ENCODE measurements at regions not wholly inside any gene's neighbourhood (a gene's known extent, or its start where the extent isn't known, plus 50 kb on each side); places are given as distances from the start of the nearest gene placed in this dataset.

DNA sequence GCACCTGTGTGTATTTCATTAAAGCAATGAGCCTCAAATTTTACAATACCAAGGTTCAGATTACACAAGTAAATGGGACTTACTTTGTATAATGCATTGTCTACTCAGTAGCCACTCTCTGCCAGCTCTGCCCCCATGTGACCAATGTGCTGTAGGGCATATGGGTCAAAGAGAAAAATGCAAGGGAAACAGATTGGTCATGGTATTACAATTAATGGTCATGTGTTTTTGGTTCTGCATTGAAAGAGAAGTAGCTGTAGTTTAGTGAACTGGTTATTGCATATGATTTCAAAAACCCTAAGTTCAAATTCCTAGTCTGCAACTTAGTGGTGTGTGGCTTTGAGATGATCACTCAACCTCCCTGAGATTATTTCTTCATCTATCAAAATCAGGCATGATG lies 545.4 kb downstream of the SUCLA2 start:
- no peak for DNase-seq (ENCODE audit: low spot score)

DNA sequence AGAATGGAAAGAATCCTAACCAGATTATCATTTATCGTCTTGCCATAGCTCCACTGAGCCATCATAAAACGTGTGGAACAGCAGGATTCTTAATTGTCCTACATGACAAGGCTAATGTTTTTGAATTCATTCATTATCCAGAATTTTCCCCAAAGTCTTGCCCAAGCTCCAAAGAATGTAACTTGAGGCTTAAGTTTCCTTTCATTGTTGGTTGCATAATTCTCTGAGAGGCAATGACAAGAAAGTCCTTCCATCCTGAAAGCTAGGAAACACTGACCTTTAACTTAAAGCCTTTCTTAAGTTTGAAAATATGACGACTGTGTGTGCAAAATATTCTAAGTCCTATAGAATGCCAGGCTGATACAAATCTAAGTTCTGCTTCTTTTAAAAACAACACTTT lies 546.1 kb downstream of the SUCLA2 start:
- no peak for DNase-seq (ENCODE audit: low spot score)

DNA sequence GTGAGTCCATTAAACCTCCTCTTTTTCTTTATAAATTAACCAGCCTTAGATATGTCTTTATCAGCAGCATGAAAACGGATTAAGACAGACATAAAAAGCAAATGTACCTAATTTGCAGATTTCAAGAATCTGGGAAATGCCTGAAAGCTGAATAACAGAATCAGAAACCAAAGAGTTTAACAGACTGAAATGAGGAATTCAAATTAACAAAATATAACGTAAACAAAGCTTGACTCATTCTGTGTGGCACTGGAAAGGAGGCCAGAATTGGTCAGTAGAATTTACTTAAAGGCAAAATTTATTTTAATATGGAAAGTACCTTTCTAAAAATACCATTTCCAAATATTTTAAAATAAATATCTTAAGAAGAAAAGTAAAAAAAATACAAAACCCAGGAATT lies 540.6 kb upstream of the HTR2A start:
- no peak for DNase-seq (ENCODE audit: low spot score)

DNA sequence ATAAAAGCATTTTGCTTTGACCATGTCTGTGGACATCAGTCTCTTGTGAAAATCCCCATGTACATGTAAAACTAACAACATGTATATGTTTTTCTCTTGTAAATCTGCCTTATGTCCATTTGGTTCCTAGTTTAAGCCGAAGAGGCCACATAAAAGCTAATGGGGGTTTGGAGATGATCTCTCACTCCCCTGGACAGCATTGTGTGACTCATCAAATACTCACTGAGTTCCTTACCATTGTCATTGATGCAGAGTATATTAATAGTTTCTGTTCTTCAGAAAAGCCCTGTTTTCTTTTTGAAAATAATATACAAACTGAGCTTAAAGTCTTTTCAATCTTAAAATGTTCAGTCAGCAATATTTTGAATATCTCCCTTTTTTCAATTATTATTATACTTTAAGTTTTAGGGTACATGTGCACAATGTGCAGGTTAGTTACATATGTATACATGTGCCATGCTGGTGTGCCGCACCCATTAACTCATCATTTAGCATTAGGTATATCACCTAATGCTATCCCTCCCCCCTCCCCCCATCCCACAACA lies 536.7 kb upstream of the HTR2A start:
- no peak for DNase-seq (ENCODE audit: low spot score)

DNA sequence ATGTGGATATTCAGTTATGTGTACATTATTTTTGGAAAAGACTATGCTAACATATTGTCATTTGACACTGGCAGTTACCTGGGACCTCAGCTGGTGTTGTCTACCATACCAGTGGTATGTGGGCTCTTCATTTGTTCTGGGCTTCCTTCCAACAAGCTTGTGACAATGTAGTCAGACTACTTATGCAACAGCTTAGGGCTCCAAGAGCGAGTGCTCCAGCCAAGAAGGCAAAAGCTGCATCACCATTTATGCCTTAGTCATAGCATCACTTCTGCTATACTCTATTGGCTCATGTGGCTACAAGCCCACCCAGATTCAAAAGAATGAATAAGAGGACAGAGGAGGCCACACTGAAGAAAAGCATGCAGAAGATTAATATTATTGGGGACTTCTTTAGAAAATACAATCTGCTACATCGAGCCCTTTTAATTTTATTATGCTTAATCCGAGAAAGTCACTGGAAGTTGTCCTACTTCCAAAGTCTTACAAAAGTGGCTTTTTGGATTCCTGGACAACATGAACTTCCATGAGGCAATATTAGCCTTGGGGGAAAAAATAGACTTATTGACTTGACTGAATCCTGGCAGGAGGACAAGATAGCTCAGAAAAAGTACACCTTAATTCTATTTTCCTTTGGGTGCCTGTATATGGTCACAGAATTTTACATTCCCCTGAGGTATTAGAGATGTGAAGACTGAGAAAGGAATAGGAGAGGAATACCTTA lies 529.4 kb upstream of the HTR2A start:
- DNase-seq (ENCODE audit: low spot score) = no peak

DNA sequence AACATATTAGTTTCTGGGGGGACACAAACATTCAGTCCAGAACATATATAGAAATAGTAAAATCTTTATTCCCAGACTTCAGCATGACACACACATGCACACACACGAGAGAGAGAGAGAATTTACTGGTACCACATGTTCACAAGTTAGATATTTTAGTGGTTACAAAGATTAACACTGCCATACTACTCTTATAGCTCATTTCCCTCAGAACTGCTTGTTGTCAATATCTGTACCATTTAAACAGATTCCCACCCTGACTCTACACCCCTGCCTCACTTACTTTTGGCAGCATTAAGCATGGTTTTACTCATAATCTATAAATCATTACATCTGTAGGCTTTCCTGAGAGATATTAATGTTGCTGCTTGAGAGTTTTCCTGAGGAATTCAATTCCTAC lies 524.7 kb upstream of the HTR2A start:
- DNase-seq (ENCODE audit: low spot score) = no peak

DNA sequence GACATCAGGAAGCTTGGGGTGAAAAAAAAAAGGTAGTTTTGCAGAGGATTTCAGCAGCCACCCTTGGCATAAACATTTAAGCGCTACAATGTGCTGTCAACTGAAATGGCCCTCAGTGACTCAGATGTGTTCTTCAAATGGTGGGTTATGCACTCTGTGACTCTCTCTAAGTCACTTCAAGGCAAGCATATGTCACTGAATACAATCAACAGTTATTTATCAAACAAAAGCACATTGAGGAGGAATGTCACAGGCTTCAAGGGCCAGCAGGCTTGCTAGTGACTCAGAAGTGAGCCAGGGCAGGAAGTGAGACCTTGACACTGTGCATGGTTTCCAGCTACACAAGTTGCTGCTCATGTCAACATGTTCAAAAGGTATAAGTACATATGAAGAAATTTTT lies 523.7 kb upstream of the HTR2A start:
- DNase-seq (ENCODE audit: low spot score) = no peak

DNA sequence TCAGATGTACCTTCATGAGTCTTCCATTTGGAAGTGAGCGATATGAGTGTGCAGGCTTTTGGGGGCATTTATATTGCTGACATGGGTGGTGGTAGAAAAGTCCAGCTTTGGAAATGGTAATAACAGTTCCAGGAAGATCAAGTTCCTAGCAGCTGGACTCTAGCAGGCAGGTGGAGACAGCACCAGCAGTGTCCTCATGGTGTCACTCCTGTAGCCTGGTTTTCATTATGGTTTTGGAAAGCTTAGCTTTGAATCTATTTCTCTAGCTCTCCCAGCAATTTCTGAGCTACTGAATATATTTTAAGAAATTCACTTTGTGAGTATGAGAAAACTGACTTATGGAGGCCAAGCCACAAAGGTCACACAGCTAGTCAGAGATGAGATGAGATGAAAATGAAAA lies 523.2 kb upstream of the HTR2A start:
- DNase-seq (ENCODE audit: low spot score) = no peak

DNA sequence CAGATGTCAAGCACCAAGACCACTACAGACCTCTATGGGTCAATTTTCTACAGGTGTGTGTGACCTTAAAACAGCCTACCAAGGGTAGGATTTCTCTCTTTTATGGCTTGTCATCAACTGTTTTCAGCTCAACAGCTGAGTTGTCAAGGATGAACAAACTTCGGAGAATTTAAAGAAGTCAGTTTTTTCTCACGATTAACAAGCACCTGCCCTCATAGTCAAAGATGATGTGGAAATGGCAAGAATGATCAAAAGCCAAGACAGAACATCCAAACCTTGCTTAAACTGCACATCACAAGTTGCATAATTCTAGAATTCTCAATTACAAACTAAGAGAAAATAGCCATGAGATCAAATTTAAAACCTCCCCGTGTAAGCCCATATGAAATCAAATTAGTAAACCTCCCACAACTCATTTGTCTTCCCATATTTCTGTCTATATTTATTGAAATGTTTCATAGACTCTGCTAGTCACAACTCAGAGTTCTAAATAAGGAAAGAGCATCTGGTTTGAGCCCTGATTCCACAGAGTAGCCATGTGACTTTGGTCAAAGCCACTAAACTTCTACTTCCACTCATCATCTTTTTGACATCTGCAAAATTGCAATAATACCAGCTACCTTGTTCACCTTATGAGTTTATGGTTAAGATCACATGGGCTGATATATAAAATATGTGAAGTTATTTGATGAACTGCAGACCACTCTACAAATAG lies 521.5 kb upstream of the HTR2A start:
- peak; percentile 27 for DNase-seq (ENCODE audit: low spot score)

DNA sequence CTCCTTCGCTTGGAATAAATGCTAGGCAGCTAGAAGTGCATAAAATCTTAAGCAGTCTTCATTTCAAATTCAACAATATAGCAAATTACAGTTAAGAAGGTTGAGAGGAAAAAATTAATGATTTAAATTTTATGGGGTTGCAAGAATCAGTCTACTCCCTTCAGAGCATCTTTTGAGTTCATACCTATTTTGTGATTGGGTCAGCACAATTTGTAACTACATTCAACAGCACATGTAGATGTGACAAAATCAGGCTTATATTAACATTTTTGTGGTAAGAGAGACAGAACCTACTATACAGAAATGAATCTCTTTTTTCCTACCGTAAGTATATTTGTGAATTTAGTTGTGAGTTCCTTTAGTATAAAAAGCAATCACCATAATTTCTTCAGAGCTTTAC lies 520.6 kb upstream of the HTR2A start:
- DNase-seq (ENCODE audit: low spot score) = no peak

DNA sequence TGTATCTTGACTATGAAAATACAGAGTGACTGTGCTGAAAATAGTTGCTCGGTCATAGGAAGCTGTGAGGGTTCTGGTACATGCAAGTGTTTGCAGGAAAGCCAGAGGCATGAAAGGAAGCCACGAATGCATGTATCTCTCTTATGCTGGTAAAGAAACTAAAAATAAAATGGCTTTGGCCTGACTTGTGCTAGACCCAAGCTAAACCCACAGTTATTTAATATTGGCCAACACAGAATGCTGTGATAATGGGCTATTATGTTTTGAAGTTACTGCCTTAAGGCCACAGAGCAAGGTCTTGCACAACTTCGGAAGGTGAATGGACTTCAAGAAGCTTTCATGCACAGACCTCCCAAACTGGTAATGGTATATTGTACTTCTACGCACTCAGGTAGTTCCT lies 518.2 kb upstream of the HTR2A start:
- no peak for DNase-seq (ENCODE audit: low spot score)

DNA sequence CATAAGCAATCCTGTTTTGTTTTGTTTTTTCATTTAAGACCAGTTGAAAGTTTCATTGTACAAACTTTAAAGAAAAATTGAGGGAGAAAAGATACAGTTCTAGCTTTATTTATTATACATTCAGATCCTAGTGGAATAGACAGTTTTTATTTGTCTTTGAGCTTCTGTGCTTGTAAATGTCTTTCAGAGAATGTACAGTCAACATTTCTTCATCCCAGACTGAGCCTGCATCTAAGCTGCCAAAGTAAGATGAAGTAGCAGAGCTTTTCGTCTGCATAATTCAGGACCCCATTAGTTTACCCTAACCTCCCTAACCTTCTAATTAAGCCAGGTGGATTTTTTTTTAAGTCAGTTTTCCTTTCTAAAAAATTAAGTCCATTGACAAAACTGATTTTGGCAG lies 516.7 kb upstream of the HTR2A start:
- no peak for DNase-seq (ENCODE audit: low spot score)

DNA sequence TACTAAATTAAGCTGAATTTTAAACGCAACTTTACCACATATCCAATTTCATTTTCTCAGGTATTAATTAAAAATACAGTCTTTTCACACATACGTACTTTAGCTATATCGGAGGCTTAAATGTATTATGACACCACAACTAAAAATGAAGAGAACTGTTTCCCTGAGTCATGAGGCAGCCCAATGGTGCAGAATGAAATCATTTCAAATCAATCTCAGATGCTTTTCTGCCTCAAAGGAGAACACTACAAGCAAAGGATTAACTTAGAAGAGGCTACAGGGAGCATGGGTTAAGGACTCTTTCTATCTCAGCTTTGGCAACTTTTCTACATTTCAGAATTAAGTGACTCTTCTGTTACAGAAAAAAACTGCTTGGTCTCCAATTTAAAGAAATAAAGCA lies 516.3 kb upstream of the HTR2A start:
- no peak for DNase-seq (ENCODE audit: low spot score)

DNA sequence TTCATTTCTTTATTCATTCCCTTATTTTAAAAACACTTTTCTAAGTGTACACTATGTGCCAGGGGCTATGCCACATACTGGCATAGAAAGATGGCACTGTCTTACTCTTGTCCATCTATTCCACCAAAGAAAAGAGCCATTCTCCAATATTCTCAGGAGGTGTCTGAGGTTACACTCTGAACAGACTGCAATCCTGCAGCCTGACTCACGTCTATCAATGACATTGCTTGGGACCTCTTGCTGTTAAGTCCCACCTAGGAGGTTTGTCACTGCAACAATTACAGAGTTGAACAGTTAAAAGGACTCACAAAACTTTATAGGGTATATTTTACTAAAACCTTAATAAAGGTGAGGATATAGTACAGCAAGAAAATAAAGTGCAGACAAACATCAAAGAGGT lies 512.9 kb upstream of the HTR2A start:
- no peak for DNase-seq (ENCODE audit: low spot score)

DNA sequence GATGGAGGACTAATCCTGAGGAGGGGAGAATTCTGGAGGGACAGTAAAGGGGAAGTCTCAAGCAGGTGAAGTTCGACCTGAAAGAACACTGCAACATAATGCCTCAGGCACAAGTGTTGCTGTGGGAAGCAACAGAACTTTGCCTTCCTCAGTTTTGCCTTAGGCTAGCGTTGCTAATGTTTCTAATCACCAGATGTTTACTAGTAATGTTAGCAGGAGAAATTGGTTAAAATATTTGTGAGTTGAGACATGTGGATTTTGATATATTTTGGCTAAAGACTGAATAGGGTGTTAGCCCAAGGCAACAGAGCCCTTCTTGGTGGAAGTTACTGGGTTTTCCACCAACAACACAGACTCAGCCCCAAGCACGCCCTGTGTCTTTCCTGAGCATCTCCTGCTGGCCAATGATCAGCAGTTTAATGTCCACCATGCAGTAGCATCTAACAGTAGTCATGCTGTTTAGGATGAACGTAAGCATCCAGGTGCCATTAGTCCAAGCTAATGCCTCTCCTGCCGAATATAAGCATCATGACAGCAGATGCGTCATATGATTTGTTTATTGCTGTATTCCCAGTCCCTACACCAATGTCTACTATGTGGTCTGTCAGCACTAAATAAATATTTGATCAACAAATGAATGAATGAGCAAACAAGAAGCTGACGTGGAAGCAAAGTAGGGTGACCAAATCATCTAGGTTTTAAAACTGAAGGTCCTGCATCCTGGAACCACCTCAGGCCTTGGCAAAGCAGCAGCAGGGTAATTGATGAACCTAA lies 511.9 kb upstream of the HTR2A start:
- no peak for DNase-seq (ENCODE audit: low spot score)

DNA sequence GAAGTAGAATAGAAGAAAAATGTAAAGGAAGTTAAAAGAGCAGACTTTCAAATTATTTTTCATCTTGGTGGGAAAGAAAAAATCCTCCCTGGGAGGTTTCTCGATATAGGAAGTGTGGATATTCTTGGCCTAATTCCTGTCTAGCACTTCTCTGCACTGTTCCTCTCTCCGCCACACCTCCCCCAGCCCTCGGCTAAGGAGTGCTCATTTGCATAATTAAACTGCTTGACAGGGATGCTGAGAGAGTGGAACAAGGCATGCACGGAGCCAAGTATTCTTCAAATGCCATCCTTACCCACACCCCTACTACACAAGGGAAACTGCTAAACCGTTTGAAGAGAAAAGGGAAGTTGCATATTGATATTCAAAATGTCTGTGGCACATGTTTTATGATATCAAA lies 511.0 kb upstream of the HTR2A start:
- DNase-seq (ENCODE audit: low spot score) = no peak

DNA sequence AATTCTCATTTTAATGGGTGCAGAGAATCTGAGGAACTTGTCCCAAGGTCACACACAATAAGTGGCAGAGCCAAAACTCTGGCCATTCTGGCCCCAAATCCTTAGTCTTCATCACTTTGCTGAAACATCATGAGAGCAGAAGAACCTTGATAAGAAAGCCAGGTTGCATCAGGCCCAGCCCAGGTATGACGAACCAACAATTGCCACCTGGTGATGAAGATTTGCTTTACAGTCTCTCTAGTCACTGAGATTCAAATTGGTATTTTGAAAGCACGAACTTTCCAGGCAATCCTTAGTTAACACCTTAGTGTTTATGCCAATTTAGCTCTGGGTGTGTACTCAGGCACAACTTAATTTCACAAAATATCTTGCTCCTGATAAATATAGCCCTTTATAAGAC lies 502.7 kb upstream of the HTR2A start:
- DNase-seq (ENCODE audit: low spot score) = no peak

DNA sequence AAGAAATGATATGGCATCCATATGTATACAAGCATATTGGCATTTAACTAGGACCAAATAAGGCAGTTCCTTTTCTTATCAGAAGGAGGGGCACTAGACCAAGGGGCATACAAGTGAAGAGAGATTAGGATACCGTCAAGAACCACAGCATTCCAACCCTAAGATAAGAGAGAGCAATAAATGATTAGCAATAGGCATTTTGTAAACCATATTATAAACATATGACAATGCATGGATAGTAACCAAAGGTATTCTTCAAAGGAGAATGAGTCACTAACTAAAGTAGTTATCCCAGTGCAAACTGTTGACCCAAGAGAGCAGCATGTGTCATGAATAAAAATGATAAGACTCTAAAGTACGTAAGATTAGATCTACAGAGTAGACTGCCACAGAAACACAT lies 500.9 kb upstream of the HTR2A start:
- DNase-seq (ENCODE audit: low spot score) = no peak

DNA sequence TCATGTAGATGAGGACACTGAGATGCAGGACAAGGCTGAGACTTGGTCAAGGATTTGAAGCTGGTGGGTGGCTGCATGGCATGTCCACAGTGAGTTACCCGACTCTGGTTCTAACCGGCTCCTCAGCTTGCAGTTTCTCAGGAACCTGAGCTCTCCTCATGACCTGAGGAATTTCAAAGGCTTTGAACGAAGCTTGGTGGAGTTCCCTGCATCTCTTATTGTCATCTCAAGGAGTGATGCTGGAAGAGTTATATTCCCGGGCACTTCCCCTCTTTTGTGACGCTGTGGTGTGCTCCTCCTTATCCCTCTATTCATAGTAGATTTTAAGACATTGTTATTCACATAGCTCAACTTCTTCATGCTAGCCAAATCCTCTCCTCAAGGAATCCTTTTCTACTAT lies 500.1 kb upstream of the HTR2A start:
- no peak for DNase-seq (ENCODE audit: low spot score)

DNA sequence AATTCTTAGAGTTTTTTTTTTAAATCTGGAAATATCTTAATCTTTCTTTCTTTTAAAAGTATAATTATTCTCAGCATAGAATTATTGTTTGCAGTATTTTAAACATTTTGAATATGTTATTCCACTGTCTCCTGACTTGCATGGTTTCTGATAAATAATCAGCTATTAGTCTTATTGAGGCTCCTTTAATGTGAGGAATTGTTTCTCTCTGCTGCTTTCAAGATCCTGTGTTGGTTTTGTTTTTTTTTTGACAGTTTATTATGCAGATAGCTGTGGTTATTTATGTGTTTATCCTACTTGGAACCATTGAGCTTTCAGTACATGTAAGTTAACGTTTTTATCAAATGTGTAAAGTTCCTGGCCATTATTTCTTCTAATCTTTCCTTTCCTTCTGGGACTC lies 477.9 kb upstream of the HTR2A start:
- no peak for DNase-seq (ENCODE audit: low spot score)

DNA sequence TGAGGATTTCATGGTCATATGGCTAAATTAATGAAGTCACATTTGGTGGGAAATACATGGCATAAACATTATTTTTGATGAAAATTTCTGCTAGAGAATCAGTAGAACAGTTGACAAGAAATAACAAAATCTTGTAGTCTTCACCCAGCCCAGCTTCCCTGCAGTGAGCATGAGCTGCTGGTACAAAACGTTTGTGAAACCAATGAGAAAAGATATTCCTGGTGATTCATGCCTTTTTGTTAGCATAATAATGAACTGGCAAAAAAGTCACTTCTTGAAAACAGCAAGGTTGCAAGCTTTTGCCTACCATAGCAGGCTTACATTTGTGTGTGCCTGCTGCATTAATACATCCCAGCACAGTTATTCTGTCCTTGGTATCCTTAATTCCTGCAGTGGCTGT lies 475.9 kb upstream of the HTR2A start:
- no peak for DNase-seq (ENCODE audit: low spot score)

DNA sequence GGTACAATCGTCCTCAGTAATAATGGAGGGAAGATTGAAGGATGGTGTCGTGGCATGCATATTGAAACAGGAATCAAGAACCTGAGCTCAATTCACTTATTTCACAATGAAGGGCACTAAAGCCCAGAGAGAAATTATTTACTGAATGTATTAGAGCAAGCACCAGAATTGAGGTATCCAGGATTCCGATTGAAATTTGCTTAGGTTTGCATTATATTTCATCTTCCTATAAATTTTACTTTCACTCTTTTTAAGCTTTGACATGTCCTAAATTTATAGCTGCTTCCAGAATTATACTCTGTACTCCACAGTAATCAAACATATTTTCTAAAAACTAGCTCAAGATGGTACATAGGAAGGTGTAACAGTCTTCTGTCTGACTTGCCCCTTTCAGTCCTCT lies 454.9 kb upstream of the HTR2A start:
- no peak for DNase-seq (ENCODE audit: low spot score)

Data from SK-N-DZ (cell line).